DOHH2 (cell line): ENCODE measurements at regions not wholly inside any gene's neighbourhood (a gene's known extent, or its start where the extent isn't known, plus 50 kb on each side); places are given as distances from the start of the nearest gene placed in this dataset.

ENCODE experiments used
- CTCF ChIP-seq: fragments of 200-600 bp; sonication (generic); IDR thresholded peaks from one replicate; pipeline ENCODE4 v1.5.1; 2014; ENCODE audit warnings: antibody characterized with exemption, mild to moderate bottlenecking, low read depth, low read length; ENCODE audit not compliant: poor library complexity, severe bottlenecking
- EZH2phosphoT487 ChIP-seq: fragments of 200-600 bp; sonication (generic); IDR thresholded peaks from 2 replicates; pipeline ENCODE4 v1.6.1; 2017; ENCODE audit warnings: borderline replicate concordance, mild to moderate bottlenecking, antibody characterized with exemption, low read length, moderate library complexity, mixed read lengths

GRCh38 chr6:106858653-106859092 is 115.9 kb downstream of the CD24 start:
- TF ChIP-seq CTCF (no peak), EZH2phosphoT487 (no peak)
